Myocyte (in vitro differentiated cells): ENCODE measurements at regions not wholly inside any gene's neighbourhood (a gene's known extent, or its start where the extent isn't known, plus 50 kb on each side); places are given as distances from the start of the nearest gene placed in this dataset.

Source experiments
- DNase-seq: peaks from one replicate; pipeline ENCODE4 v3.0.0-alpha.2; 2012; ENCODE audit warnings: low read depth

DNA sequence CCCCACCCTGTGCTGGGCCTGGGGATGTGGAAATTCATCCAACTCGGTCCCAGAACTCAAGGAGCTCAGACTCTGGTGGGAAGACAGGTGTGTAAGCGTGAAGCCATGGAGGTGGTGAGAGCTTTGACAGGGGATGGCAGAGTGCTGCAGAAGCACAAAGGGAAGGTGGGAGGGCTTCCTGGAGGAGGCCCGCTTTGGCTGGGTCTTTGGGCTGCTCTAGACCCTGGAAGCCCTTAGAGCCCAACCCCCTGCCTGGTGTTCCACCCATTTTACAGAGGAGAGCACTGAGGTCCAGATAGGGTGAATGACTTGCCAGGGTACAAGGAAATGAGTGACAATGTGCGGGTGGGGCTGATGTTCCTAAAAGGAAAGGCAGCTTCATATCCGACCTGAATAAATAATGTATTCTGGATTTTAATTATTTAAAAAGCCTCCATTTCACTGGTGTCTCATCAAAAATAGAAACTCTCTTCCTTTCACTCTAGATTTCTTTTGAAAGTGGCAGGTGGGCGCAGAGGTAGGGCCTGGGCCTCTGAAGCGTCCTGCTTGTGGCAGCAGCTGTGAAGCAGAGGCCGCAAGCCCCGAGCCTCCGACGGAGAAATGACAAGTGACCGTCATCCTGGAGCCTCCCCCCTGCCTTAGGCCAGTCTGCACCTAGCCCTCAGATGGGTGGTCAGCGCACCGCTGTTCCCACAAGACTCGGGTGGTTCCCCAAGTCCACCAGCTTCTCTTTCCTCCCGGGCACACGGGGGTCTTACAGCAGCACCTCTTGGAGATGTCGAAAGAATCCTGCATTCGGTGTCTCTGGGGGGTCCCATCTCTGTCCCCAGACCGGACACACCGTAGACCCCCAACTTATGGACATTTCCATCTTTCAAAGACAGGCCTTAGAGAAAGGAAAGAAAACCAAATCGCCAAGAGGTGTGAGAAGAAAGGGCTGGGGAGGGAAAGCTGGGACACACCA lies 71.0 kb upstream of the TAF1B start:
- DNase-seq: no peak

DNA sequence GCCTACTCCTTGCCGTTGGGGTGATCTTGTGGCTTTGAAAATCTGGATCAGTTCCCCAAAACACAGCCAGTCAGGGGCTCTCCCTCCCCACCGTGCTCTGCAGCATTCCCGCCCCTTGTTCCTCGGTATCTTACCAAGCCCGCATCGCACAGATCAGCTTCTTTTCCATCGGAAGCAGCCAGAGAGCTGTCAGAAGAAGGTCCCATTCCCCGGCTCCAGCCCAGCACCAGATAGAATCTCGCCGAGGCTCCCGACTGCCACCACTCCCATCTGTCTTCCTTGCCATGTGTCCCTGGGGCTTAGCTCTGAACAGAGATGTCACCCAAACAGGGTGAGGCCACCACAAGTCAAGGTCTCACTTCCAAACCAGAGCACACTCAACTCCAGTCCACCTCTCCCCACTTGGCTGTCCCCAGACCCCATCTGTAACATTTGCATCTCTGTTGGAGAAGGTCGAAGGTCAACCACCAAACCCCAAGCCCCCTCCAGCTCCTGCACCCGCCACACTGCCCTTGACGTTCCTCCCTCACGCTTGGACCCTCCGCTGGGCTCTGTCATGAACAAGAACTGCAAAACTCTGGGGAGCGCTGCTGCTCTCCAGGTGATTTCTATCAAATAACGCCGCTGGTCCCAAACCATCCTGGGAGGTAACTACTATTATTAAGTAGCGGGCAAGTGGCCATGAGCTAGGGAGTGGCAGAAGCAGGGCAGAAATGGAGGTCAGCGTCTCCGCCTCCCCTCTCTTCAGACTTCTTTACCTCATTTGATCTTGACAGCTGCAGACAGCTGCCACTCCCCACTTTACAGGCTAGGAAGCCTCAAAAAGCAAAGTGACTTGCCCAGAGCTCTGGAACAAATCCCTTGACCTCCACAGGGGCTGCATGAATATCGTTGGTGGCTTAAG lies 70.0 kb upstream of the TAF1B start:
- DNase-seq: peak; percentile 86

DNA sequence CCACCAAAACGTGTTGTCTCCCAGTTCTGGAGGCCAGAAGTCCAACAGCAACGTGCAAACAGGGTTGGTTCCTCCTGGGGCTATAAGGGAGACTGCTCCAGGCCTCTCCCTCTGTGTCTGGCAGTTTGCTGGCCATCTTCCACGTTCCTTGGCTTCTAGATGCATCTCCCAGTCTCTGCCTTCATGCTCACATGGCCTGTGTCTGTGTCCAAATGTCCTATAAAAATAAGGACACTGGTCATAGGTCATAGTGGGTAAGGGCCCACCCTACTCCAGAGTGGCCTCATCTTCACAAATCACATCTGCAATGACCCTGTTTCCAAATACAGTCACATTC lies 69.4 kb upstream of the TAF1B start:
- DNase-seq: no peak

DNA sequence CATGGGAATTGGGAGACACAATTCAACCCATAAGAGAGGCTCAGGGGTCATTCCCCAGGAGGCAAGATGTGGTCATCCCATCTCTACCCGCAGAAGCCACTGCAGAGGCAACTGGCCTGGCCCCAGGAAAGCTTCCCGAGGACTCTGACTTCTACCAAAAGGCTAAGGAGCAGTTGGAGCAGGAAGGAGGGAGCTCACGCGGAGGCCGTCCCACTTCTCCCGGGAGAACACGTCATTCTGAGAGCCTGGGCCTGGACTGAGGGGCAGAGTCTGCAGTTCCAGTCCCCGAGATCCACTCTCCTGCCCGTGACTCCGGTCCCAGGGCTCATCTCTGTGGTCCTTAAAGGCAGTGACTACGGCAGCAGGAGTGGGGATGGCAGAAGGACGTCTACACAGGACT lies 69.0 kb upstream of the TAF1B start:
- DNase-seq: peak; percentile 77

DNA sequence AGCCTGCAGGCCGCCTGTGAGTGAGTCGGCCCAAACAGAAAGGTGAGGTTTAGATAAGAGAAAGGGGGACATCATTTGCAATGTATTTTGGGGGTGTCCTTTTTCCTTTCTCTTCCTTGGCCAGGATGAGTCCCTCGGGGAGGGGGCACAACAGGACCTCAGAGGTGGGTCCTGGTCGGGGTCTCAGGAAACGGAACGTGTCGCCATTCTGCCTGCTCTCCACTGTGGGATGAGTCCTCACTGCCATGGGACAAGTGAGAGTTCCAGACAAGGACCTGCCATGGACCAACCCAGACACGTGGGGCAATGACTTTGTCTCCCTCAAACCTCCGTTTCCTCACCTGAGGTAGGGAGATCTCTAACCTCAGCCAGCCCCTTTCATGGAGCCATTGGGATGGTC lies 67.9 kb upstream of the TAF1B start:
- DNase-seq: no peak

DNA sequence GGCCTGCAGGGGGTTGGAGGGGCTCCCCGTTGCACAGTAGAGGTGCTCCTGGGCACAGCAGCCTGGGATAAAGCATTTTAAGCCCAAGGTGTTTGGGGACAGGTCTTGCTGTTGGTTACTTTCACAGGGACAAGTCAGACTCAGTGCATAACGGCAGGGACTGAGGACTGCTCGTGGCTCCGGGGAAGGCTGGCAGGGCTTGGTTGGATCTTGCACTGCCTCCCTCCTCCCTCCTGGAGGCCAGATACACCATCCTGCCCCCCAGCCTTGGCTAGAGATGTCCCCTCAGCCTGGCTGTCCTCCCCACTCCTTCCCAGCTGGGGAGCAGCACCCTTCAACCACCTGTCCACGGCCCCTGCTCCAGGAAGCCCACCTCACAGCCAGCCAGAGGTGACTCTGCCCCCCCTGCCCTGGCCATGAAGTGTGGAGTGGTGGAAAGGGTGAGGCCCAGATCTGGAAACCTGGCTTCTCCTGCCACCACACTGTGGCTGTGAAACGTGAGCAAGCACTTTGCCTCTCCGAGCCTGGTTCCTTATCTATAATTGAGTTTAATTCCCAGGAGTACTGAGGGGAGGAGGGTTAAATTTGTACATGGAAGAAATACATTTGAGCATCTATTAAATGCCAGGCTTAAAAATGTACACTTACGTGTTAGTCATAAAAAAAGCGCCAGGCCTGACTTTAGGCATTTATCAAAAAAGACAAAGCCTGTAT lies 67.1 kb upstream of the TAF1B start:
- no peak for DNase-seq

DNA sequence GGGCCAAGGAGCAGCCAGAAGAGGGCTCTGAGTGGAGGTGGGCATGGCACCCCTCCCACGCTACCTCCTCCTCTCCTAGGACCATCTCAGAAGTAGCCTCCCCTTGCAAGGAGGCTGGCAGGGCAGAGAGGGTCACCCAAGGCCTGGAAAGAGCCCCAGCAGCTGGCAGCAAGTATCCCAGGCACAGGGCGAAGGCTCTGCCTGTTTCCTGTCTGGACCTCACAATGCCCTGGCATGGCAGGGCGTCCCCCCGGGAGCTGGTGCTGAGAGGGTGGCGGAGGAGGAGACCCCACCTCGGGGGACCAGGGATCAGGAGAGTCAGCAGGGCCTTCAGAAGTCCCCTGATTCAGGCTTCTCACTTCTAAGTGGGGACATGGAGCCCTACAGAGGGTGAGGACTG lies 66.2 kb upstream of the TAF1B start:
- DNase-seq: no peak

DNA sequence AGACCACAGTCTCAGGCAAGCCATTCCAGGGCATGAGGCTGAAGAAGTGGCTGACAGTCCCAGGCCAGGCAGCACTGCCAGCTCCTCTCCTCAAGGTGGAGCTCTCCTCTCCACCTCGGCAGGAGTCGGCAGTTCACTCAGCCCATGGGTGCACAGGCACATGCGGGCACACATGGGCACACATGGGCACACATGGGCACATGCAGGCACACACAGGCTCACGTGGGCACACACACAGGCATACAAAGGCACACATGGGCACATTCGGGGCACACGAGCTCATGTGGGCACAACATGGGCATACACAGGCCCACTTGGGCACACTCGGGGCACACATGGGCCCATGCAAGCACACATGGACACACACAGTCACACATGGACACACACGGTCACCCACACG lies 65.3 kb upstream of the TAF1B start:
- peak; percentile 37 for DNase-seq

DNA sequence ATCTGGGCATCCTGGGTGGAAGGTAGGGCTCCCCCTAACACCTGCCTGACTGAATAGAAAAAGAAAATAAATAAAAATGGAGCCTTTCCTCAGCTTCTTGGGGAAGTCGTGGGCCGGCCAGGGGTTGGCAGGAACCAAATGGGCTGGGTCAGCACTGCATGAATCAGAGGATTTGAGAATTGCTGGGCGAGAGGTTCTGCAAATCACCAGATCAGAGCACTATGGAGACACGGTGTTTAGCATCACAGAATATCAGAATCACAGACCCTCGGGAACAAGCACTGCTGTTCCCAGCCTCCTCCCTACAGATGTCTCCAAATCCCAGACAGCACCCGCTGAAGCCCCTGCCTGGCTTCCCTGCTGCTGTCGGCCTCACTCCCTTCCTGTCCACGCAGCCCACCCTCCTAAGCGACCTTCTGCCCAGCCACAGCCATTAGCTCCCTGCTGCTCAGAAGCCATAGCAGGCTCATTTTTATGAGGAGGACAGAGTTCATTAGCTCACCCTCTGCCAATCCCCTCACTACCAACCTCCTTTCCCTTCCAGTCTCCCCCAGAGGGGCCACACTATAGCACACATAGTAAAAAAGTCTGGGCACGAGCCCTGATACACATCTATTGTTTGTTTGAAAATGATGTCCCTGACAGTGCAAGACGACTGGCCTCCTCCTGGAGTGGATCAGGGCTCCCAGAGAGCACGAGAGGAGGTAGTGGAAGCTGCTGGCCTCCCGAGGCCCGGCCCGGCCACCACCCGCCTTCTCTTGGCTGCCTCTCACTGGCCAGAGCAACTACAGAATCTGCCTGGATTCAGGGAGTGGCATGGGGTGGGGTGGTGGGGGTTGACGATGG lies 64.6 kb upstream of the TAF1B start:
- no peak for DNase-seq

DNA sequence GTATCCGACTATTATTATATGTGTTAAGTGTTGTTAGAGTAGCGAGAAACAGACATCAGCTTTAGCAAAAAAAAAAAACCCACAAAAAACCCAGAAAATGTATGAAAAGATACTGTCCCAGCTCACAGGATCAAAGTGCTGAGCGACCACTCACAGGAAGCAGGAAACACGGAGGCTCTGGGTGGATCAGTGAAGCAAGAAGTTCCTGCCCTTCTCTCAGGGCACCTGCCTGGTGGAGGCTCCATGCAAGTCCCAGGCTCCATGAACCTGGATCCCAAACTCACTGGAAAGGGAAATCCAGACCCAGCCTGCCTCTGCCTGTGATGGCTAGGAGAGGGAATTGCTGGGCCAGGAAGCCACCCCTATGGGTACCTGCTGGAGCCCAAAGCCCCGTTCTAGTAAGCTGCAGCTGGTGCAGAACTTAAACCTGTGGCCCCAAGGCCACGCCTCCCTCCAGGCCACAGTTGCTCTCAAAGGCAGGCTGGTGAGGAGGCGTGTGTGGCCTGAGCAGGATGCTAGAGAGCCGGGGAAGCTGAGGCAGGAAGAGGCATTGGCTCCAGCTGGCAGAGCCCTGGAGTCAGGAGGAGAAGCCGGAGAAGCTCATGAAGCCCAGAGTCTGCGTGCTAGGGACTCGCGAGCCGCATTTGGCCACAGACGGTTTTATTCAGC lies 63.5 kb upstream of the TAF1B start:
- DNase-seq: no peak

DNA sequence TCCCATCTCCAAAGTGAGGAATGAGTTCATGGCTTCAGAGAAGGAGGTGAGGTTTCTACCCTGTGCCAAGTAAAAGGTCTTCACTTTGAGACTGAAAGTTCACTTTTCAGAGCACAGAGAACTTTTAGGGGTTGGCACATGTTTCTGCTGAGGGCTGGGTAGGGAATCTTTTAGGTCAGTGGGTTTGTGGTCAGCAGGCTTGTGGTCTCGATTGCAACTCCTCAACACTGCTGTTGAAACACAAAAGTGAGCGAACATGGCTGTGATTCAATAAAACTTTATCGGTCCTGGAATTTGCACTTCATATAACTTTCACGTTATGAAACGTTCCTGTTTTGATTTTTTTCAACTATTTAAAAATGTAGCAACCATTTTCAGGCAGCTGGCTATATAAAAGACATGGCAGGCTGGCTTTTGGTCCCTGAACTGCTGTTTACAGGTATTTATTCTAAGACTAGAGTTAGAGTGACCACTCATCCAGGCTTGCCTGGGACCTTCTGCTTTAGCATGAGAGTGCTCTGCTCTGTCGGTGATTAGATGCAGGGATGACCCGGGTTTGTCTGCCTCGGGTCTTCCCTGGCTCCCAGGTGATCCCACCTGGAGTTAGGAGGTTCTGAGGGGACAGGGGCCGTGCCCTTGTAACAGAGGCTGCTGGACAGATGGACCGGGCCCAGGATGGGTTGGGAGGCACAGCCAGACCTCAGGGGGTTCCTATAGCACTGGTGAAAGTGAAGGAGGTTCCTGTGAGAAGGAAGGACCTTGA lies 62.7 kb upstream of the TAF1B start:
- DNase-seq: no peak

DNA sequence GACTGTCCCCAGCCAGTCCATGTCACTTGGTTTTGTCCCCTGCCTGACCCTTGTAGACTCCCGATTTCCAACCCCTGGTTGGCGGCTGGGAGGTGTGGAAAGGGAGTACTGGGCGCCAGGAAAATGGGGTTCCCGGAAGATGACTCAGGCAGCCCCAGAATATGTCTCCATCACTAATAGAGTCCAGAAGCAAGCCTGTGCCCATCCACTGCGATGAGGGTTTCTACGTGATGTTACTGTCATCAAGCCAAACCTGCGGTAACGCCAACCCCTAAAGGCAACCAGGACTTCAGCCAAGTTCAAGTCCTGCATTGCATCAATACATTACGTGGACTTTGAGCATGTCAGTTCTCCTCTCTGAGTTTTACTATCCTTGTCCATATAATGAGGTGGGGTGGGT lies 62.0 kb upstream of the TAF1B start:
- DNase-seq: no peak

DNA sequence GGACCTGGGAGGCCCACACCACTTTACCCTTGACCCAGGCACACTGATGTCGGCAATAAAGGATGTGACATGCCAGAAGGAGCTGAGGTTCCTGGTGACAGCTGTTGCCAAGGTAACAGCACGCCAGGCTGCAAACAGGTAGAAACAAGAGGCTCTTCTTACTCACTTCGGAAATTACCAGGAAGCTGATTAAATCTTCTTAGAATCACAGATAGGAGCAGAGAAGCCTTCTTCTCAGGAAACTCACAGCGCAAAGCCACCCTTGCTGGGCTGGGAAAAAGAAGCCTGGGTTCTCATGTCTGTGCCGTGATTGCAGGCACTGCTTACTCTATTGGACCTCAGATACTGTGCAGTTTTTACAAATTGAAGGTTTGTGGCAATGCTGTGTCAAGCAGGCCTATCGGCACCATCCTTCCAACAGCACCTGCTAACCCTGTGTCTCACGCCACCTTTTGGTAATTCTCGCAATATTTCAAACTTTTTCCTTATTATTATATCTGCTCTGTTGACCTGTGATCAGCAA lies 61.0 kb upstream of the TAF1B start:
- no peak for DNase-seq

DNA sequence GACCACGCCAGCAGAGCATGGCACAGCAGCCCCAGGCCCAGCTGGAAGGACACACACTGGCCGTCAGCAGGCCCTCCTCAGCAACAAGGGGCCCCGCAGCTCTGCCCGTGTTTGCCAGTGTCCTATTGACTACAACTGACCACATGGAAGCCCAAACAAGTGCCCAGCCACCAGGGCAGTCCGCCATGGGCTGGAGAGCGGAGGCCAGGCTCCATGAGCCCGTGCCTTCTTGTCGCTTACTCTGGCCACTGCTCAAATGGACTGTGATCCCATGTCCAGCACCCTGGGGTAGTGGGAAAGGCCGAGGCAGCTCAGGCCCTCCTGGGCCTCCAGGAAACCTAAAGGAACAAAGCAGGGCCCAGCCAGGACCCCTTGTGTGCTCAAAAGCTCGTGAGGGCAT lies 53.9 kb upstream of the TAF1B start:
- no peak for DNase-seq

DNA sequence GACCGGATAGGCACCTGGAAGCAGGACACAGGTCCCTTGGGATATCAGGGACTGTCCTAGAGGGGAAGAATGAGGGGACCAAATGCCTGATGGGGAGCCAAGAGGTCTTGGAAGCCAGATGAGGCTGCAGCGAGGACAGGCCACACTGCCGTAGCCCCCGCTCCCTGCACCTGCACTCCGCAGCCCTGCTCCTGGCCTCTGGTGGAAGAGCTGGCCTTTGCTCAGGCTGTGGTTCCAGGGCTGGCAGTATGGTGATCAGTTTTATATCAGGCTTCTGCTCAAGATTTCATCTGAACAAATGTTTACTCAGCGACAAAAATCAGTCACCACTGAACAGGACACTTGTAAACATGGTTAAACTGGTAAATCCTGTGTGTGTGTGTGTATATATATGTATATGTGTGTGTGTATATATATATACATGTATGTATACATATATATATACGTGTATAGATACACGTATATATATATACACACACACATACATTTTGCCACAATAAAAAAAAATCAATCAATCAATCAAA lies 52.5 kb upstream of the TAF1B start:
- DNase-seq: no peak

DNA sequence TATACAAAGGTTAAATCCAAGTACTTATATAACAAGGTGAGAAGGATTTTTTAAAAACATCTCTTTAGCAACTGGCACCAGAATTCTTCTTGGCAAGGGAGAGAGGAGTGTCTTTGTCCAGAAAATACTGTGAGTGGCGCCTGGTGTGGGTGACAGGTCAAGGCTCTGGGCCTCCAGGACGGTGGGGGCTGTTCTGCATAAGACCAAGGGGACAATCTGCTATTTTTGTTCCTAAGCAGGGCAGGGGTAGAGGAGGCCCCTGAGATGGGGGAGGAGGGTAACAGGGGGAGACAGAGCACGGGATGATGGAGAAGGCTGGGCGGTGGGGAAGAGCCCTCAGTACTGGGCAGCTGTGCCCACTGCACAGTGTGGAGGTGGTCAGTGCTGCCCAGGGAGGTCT lies 51.6 kb upstream of the TAF1B start:
- DNase-seq: no peak

DNA sequence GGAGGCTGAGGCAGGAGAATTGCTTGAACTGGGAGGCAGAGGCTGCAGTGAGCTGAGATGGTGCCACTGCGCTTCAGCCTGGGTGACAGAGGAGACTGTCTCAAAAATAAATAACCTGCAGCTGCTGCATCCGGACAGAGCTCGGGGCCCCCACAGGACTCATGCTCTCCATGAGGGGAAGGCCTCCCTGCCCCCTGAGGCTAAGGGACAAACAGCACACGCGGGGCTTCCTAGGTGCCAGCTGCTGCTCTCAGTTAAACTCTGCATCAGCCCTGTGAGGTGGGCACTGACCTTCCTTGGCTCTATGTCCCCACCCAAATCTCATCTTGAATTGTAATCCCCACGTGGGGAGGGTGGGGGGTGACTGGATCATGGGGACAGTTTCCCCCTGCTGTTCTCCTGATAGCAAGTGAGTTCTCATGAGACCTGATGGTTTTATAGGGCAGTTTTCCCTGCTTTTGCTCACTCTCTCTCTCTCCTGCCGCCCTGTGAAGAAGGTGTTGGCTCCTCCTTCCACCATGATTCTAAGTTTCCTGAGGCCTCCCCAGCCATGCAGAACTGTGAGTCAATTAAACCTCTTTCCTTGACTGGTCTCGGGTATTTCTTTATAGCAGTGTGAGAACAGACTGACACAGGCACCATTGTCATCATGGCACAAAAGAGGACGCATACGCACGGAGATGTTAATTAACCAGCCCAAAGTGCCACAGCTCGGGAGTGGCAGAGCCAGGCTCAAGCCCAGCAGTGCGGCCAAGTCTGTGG lies 49.9 kb upstream of the TAF1B start:
- no peak for DNase-seq
